ENCODE measurements at regions not wholly inside any gene's neighbourhood (a gene's known extent, or its start where the extent isn't known, plus 50 kb on each side); places are given as distances from the start of the nearest gene placed in this dataset.

DNA sequence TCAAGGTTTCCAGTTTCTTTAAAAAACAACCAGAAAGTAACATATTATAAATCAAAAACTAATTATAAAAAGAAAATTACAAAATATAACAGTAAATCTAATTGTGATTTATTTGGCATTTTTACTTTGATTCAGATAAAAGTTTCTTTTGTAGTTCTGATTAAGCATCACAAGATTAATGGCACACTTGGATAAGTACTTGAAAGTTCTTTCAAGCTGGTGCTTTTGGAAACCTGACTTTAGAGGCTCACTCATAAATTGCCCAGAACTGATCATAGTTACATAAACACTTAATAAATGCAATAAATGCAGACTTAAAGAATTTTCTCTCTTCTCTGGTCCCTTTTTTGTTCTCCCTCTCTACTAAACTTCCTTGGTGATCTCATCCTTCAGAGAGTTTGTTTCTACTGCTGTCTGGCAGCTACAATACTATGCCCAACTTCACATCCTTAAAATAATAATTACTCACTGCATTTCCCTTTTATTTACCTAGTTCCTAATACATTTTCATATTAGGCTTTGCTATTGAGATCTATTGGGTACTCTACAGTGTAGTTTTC is 1417.0 kb downstream of the EFNB2 start:
- Histone ChIP-seq H3K4me2 (ENCODE audit: low read length) (no peak overlapping the region), H3K9ac (ENCODE audit: low read depth, low read length) (no peak overlapping the region), H3K36me3 (ENCODE audit: insufficient read depth, low read length) (no peaks in the 10 kb centered on the region), H3K4me3 (ENCODE audit: low read length) (no peak overlapping the region), H3K9me3 (replicated peaks; ENCODE audit: low read length) (no peaks in the 10 kb centered on the region), H3K27me3 (ENCODE audit: control insufficient read depth, insufficient read depth, low read length) (no peaks in the 10 kb centered on the region), H3K4me1 (ENCODE audit: control insufficient read depth, insufficient read depth, low read length) (peaks cover 9% of the 10 kb centered on the region)

- H3K4me3 ChIP-seq (ENCODE audit: low read length), result no peak overlapping the region
- no peak overlapping the region for H3K9ac ChIP-seq (ENCODE audit: low read depth, low read length)
- no peaks in the 10 kb centered on the region for H3K27me3 ChIP-seq (ENCODE audit: control insufficient read depth, insufficient read depth, low read length)
- peaks cover 9% of the 10 kb centered on the region for H3K4me1 ChIP-seq (ENCODE audit: control insufficient read depth, insufficient read depth, low read length)
- no peak overlapping the region for H3K4me2 ChIP-seq (ENCODE audit: low read length)
- no peaks in the 10 kb centered on the region for H3K9me3 ChIP-seq (replicated peaks; ENCODE audit: low read length)
- no peaks in the 10 kb centered on the region for H3K36me3 ChIP-seq (ENCODE audit: insufficient read depth, low read length)
Measured at GRCh38 chr13:105116966-105117365, 1418.5 kb downstream of the EFNB2 start.

DNA sequence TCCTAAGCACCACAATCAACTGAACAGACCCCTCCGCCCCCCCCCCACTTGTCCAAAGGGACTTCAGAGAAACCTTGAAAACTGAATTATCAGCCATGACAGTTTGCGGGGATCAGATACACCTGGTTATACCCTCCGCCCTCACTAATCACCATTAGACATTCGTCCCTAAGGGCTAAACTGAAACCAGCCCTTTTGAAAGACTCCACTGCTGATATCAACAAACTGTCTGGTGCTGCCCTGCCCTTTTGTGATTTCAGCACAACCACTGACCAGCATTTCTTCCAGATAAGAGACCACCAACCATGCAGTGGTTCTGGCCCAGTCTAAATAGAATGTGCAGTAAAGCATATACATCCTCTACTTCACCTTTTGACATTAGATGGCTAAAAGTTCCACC is 1422.9 kb downstream of the EFNB2 start:
- no peaks in the 10 kb centered on the region for H3K36me3 ChIP-seq (ENCODE audit: insufficient read depth, low read length)
- H3K4me1 ChIP-seq (ENCODE audit: control insufficient read depth, insufficient read depth, low read length), result no peaks in the 10 kb centered on the region
- no peak overlapping the region for H3K4me2 ChIP-seq (ENCODE audit: low read length)
- H3K27me3 ChIP-seq (ENCODE audit: control insufficient read depth, insufficient read depth, low read length), result no peaks in the 10 kb centered on the region
- no peaks in the 10 kb centered on the region for H3K9me3 ChIP-seq (replicated peaks; ENCODE audit: low read length)
- no peak overlapping the region for H3K9ac ChIP-seq (ENCODE audit: low read depth, low read length)
- no peak overlapping the region for H3K4me3 ChIP-seq (ENCODE audit: low read length)

DNA sequence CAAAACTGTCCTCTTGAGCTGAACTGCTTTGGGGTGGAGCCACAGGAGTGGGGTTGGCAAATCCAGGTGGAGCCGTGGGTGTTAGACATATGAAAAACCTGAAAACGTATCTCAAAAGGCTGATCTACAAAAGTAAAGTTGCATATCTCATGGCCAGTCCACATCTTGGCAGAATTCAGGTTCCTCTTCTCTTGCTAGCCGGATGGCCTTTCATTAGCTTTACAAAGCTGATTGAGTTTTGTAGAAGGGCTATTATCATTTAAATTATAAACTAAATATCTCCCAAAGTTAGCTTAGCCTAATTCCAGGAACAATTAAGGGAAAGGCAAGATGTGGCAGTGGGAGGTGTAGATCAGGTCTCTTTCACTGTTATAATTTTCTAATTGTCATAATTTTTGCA is 1427.7 kb downstream of the EFNB2 start:
- Histone ChIP-seq H3K9me3 (replicated peaks; ENCODE audit: low read length) (no peaks in the 10 kb centered on the region), H3K4me2 (ENCODE audit: low read length) (no peak overlapping the region), H3K27me3 (ENCODE audit: control insufficient read depth, insufficient read depth, low read length) (no peaks in the 10 kb centered on the region), H3K4me1 (ENCODE audit: control insufficient read depth, insufficient read depth, low read length) (no peaks in the 10 kb centered on the region), H3K9ac (ENCODE audit: low read depth, low read length) (no peak overlapping the region), H3K4me3 (ENCODE audit: low read length) (no peak overlapping the region), H3K36me3 (ENCODE audit: insufficient read depth, low read length) (no peaks in the 10 kb centered on the region)

GRCh38 chr13:105105471-105105870 is 1430.0 kb downstream of the EFNB2 start:
- no peak overlapping the region for H3K4me3 ChIP-seq (ENCODE audit: low read length)
- no peaks in the 10 kb centered on the region for H3K9me3 ChIP-seq (replicated peaks; ENCODE audit: low read length)
- no peaks in the 10 kb centered on the region for H3K27me3 ChIP-seq (ENCODE audit: control insufficient read depth, insufficient read depth, low read length)
- no peak overlapping the region for H3K9ac ChIP-seq (ENCODE audit: low read depth, low read length)
- H3K4me2 ChIP-seq (ENCODE audit: low read length), result no peak overlapping the region
- no peaks in the 10 kb centered on the region for H3K4me1 ChIP-seq (ENCODE audit: control insufficient read depth, insufficient read depth, low read length)
- no peaks in the 10 kb centered on the region for H3K36me3 ChIP-seq (ENCODE audit: insufficient read depth, low read length)

- Histone ChIP-seq H3K36me3 (ENCODE audit: insufficient read depth, low read length) (no peaks in the 10 kb centered on the region), H3K9me3 (replicated peaks; ENCODE audit: low read length) (no peaks in the 10 kb centered on the region), H3K27me3 (ENCODE audit: control insufficient read depth, insufficient read depth, low read length) (no peaks in the 10 kb centered on the region), H3K4me3 (ENCODE audit: low read length) (no peak overlapping the region), H3K4me2 (ENCODE audit: low read length) (no peak overlapping the region), H3K9ac (ENCODE audit: low read depth, low read length) (no peak overlapping the region), H3K4me1 (ENCODE audit: control insufficient read depth, insufficient read depth, low read length) (no peaks in the 10 kb centered on the region)
Measured at GRCh38 chr13:105097521-105097920, 1437.9 kb downstream of the EFNB2 start.

DNA sequence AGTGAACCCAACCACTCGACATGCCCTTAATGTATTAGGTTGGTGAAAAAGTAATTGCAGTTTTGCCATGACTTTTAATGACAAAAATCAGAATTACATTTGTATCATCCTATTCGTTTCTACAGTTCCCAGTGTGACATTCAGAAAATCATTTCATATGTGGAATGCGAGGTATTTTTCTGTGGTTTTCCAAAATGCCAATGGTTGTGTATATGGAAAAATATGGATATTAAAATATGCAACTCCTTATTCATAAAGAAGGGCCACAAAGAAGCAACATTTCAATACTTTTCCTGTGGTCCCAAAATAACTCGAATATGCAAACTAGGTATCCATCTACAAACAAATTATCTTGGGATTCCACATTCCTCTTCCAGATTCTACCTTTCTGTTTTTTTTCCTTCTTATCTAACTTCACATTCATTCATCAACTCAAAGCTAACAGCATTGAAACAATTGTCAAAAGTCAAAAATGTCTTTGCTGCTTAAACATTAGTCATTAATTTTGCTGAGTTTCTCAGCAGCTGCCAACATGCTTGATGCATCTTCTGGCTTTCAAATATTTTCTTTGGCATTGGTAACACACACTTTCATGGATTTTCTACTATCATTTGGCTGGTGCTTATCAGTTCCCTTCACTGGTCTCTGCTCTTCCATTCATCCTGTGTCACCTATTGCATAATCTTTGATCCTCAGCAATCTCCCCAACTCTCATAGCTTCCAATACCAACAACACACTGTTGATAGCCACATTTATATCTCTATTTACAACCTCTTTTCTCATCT is 1445.4 kb downstream of the EFNB2 start:
- Histone ChIP-seq H3K9ac (ENCODE audit: low read depth, low read length) (no peak overlapping the region), H3K9me3 (replicated peaks; ENCODE audit: low read length) (no peaks in the 10 kb centered on the region), H3K4me3 (ENCODE audit: low read length) (no peak overlapping the region), H3K27me3 (ENCODE audit: control insufficient read depth, insufficient read depth, low read length) (no peaks in the 10 kb centered on the region), H3K4me1 (ENCODE audit: control insufficient read depth, insufficient read depth, low read length) (peaks cover 9% of the 10 kb centered on the region), H3K36me3 (ENCODE audit: insufficient read depth, low read length) (no peaks in the 10 kb centered on the region), H3K4me2 (ENCODE audit: low read length) (no peak overlapping the region)

GRCh38 chr13:105087945-105088344 is 1447.5 kb downstream of the EFNB2 start:
- H3K9me3 ChIP-seq (replicated peaks; ENCODE audit: low read length), result no peaks in the 10 kb centered on the region
- no peak overlapping the region for H3K9ac ChIP-seq (ENCODE audit: low read depth, low read length)
- peaks cover 9% of the 10 kb centered on the region for H3K4me1 ChIP-seq (ENCODE audit: control insufficient read depth, insufficient read depth, low read length)
- H3K36me3 ChIP-seq (ENCODE audit: insufficient read depth, low read length), result no peaks in the 10 kb centered on the region
- H3K4me3 ChIP-seq (ENCODE audit: low read length), result no peak overlapping the region
- H3K4me2 ChIP-seq (ENCODE audit: low read length), result no peak overlapping the region
- no peaks in the 10 kb centered on the region for H3K27me3 ChIP-seq (ENCODE audit: control insufficient read depth, insufficient read depth, low read length)

DNA sequence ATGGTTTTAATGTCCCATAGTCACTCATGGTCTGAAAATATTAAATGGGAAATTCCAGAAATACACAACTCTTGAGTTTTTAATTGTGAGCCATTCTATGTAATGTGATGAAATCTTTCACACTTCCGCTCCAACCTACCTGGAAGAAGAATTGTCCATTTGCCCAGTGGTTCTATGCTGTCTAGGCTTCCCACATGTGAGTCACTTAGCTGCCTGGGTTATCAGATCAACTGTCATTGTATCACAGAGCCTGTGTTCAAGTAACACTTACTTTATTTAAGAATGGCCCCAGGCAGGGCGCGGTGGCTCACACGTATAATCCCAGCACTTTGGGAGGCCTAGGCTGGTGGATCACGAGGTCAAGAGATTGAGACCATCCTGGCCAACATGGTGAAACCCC is 1450.5 kb downstream of the EFNB2 start:
- Histone ChIP-seq H3K27me3 (ENCODE audit: control insufficient read depth, insufficient read depth, low read length) (no peaks in the 10 kb centered on the region), H3K9me3 (replicated peaks; ENCODE audit: low read length) (no peaks in the 10 kb centered on the region), H3K4me2 (ENCODE audit: low read length) (no peak overlapping the region), H3K9ac (ENCODE audit: low read depth, low read length) (no peak overlapping the region), H3K4me1 (ENCODE audit: control insufficient read depth, insufficient read depth, low read length) (peaks cover 4% of the 10 kb centered on the region), H3K4me3 (ENCODE audit: low read length) (no peak overlapping the region), H3K36me3 (ENCODE audit: insufficient read depth, low read length) (no peaks in the 10 kb centered on the region)

GRCh38 chr13:105083992-105084391 is 1451.5 kb downstream of the EFNB2 start:
- Histone ChIP-seq H3K4me3 (ENCODE audit: low read length) (no peak overlapping the region), H3K4me1 (ENCODE audit: control insufficient read depth, insufficient read depth, low read length) (no peaks in the 10 kb centered on the region), H3K9me3 (replicated peaks; ENCODE audit: low read length) (no peaks in the 10 kb centered on the region)

GRCh38 chr13:105074755-105075154 is 1460.7 kb downstream of the EFNB2 start:
- H3K27me3 ChIP-seq (ENCODE audit: control insufficient read depth, insufficient read depth, low read length), result no peaks in the 10 kb centered on the region
- H3K4me2 ChIP-seq (ENCODE audit: low read length), result no peak overlapping the region
- H3K36me3 ChIP-seq (ENCODE audit: insufficient read depth, low read length), result no peaks in the 10 kb centered on the region
- H3K9ac ChIP-seq (ENCODE audit: low read depth, low read length), result no peak overlapping the region
- no peaks in the 10 kb centered on the region for H3K9me3 ChIP-seq (replicated peaks; ENCODE audit: low read length)
- peaks cover 3% of the 10 kb centered on the region for H3K4me1 ChIP-seq (ENCODE audit: control insufficient read depth, insufficient read depth, low read length)
- H3K4me3 ChIP-seq (ENCODE audit: low read length), result no peak overlapping the region

More at GRCh38 chr13:105083992-105084391, 1451.5 kb downstream of the EFNB2 start:
- Histone ChIP-seq H3K36me3 (ENCODE audit: insufficient read depth, low read length) (no peaks in the 10 kb centered on the region), H3K4me2 (ENCODE audit: low read length) (no peak overlapping the region), H3K27me3 (ENCODE audit: control insufficient read depth, insufficient read depth, low read length) (no peaks in the 10 kb centered on the region), H3K9ac (ENCODE audit: low read depth, low read length) (no peak overlapping the region)

DNA sequence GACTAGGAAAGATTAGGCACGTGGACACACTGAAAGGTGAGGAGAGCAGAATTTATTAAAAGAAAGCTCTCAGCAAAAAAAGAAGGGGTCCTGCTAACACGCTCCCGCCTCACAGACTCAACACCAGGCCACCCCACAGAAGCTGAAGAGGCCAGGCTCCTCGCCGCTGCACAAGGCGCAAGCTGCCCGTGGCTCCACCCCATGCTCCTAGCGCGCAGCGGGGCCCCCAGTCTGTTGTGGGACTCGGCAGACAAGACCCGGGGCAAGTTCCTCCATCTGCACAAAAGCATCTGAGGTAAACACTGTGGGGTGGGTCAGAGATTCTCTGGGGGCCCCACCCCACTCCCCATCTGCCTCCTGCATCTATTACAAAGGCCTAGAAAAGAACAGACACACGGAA is 1462.4 kb downstream of the EFNB2 start:
- Histone ChIP-seq H3K4me2 (ENCODE audit: low read length) (no peak overlapping the region), H3K9me3 (replicated peaks; ENCODE audit: low read length) (no peaks in the 10 kb centered on the region), H3K9ac (ENCODE audit: low read depth, low read length) (no peak overlapping the region), H3K36me3 (ENCODE audit: insufficient read depth, low read length) (no peaks in the 10 kb centered on the region), H3K4me3 (ENCODE audit: low read length) (no peak overlapping the region), H3K4me1 (ENCODE audit: control insufficient read depth, insufficient read depth, low read length) (peaks cover 15% of the 10 kb centered on the region), H3K27me3 (ENCODE audit: control insufficient read depth, insufficient read depth, low read length) (no peaks in the 10 kb centered on the region)

Measured in skeletal muscle satellite cell (primary cell).